Activated naive CD4-positive, alpha-beta T cell treated with anti-CD3 and anti-CD28 coated beads, Interleukin-2, amount 50 U/mL, for 24 hours (primary cell): ENCODE measurements at regions not wholly inside any gene's neighbourhood (a gene's known extent, or its start where the extent isn't known, plus 50 kb on each side); places are given as distances from the start of the nearest gene placed in this dataset.

Experiments
- H3K27ac Mint-ChIP-seq: one replicate; pipeline ENCODE4 v1.8.0; 2021; ENCODE audit warnings: mild to moderate bottlenecking, mixed read lengths
- H3K27me3 Mint-ChIP-seq: one replicate; pipeline ENCODE4 v1.8.0; 2021; ENCODE audit warnings: mixed read lengths
- H3K36me3 Mint-ChIP-seq: one replicate; pipeline ENCODE4 v1.8.0; 2021; ENCODE audit warnings: mixed read lengths
- H3K4me1 Mint-ChIP-seq: one replicate; pipeline ENCODE4 v1.8.0; 2021; ENCODE audit warnings: mixed read lengths
- H3K4me3 Mint-ChIP-seq: one replicate; pipeline ENCODE4 v1.8.0; 2021; ENCODE audit warnings: mild to moderate bottlenecking, mixed read lengths
- H3K9me3 Mint-ChIP-seq: one replicate; pipeline ENCODE4 v1.8.0; 2021; ENCODE audit warnings: mixed read lengths

GRCh38 chr18:71443706-71444480, 1100.2 kb downstream of the CBLN2 start:
- no peak overlapping the region for H3K27ac Mint-ChIP-seq

GRCh38 chr18:71442731-71443141, 1101.4 kb downstream of the CBLN2 start:
- no peak overlapping the region for H3K4me3 Mint-ChIP-seq
- peaks cover 1% of the 10 kb centered on the region for H3K27me3 Mint-ChIP-seq
- peaks cover 9% of the 10 kb centered on the region for H3K9me3 Mint-ChIP-seq
- H3K4me1 Mint-ChIP-seq, result no peaks in the 10 kb centered on the region
- no peak overlapping the region for H3K27ac Mint-ChIP-seq
- H3K36me3 Mint-ChIP-seq, result no peaks in the 10 kb centered on the region

More at GRCh38 chr18:71443706-71444480, 1100.2 kb downstream of the CBLN2 start:
- H3K9me3 Mint-ChIP-seq, result peaks cover 9% of the 10 kb centered on the region
- no peaks in the 10 kb centered on the region for H3K36me3 Mint-ChIP-seq
- H3K4me1 Mint-ChIP-seq, result no peaks in the 10 kb centered on the region
- no peaks in the 10 kb centered on the region for H3K27me3 Mint-ChIP-seq
- H3K4me3 Mint-ChIP-seq, result no peak overlapping the region

- H3K4me1 Mint-ChIP-seq, result no peaks in the 10 kb centered on the region
- no peak overlapping the region for H3K4me3 Mint-ChIP-seq
- H3K36me3 Mint-ChIP-seq, result no peaks in the 10 kb centered on the region
- H3K27me3 Mint-ChIP-seq, result peaks cover 1% of the 10 kb centered on the region
- peaks cover 6% of the 10 kb centered on the region for H3K9me3 Mint-ChIP-seq
- no peak overlapping the region for H3K27ac Mint-ChIP-seq
Measured at GRCh38 chr18:71441156-71441555, 1103.0 kb downstream of the CBLN2 start.

DNA sequence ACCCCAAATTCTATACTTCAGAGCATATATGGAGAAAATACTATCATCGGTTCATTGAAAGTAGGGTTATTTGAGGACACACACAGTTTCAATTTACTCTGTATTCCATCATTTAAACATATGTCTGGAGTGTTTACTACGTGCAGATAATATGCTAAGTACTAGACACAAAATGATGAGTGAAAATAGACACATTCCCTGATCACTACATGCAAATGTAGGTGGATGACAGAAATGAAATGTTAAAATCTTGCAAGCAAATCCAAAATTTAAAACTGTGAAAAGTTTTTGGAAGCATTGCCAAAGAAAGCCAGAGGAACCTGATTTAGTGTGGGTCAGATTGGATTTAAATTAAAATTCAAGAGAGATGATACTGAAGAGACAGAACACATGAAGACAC, 1106.6 kb downstream of the CBLN2 start:
- no peak overlapping the region for H3K4me3 Mint-ChIP-seq
- peaks cover 1% of the 10 kb centered on the region for H3K27me3 Mint-ChIP-seq
- H3K36me3 Mint-ChIP-seq, result no peaks in the 10 kb centered on the region
- no peaks in the 10 kb centered on the region for H3K9me3 Mint-ChIP-seq
- no peak overlapping the region for H3K27ac Mint-ChIP-seq
- H3K4me1 Mint-ChIP-seq, result no peaks in the 10 kb centered on the region

DNA sequence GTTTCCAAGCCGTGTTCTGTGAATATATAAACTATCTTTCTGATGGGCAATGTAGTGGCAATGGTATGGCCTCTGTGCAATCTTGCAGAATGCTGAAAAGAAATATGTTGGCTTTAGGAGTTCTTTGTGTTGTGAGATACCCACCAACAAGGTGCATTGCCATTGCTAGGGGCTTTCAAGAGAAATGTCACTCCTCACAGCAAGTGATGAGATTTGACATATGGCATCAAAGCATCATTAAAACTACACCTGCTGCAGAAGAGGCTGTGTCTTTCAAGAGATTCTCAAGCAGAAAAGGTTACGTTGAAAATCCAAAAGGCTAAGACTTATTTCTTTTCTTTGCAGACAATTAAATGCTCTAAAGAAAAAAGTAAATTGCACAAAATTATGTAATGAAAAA, 1110.8 kb downstream of the CBLN2 start:
- Mint-ChIP-seq H3K36me3 (no peaks in the 10 kb centered on the region), H3K4me1 (peaks cover 4% of the 10 kb centered on the region), H3K27me3 (no peaks in the 10 kb centered on the region), H3K27ac (no peak overlapping the region), H3K9me3 (no peaks in the 10 kb centered on the region), H3K4me3 (no peak overlapping the region)

DNA sequence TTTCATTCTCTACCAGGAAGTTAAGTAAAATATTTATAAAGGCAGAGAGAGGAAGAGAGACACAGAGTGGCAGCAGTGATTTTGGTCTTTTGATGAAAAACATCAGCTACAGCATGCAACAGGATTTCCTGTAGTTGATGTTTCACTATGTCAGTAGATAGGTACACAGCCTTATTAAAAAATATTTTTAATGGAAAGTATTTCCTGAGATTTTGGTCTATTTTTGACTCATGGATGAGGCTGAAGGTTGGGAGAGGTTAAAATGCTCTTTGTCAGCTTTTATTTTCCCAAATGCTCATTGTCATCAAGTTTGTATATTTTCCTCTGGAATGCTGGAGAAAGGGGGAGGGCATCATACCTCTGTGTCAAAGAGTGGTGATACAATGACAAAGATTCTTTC, 1112.5 kb downstream of the CBLN2 start:
- no peak overlapping the region for H3K27ac Mint-ChIP-seq
- H3K9me3 Mint-ChIP-seq, result no peaks in the 10 kb centered on the region
- H3K36me3 Mint-ChIP-seq, result no peaks in the 10 kb centered on the region
- H3K27me3 Mint-ChIP-seq, result no peaks in the 10 kb centered on the region
- no peak overlapping the region for H3K4me3 Mint-ChIP-seq
- peaks cover 4% of the 10 kb centered on the region for H3K4me1 Mint-ChIP-seq

DNA sequence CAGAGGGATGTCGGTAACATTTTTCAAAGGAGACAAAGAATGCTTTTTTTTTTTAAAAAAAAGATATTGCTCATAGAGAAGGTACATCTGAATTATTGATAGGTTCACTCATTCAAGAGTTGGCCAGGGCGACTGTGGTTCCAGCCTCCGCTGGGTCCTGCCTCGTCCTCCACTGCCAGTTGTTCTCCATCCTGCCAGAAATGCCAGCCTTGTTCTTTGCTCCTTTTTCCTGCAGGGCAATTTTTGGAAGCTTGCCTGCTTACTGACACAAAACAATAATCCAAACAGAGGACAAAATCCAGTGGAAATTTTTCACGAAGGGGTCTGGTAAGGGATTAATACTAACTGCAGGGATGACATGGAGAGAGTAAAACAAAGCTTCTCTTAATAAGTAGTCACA, 1113.0 kb downstream of the CBLN2 start:
- no peak overlapping the region for H3K4me3 Mint-ChIP-seq
- H3K9me3 Mint-ChIP-seq, result no peaks in the 10 kb centered on the region
- no peak overlapping the region for H3K27ac Mint-ChIP-seq
- peaks cover 4% of the 10 kb centered on the region for H3K4me1 Mint-ChIP-seq
- no peaks in the 10 kb centered on the region for H3K27me3 Mint-ChIP-seq
- no peaks in the 10 kb centered on the region for H3K36me3 Mint-ChIP-seq

GRCh38 chr18:71426441-71426840, 1117.7 kb downstream of the CBLN2 start:
- H3K36me3 Mint-ChIP-seq, result no peaks in the 10 kb centered on the region

DNA sequence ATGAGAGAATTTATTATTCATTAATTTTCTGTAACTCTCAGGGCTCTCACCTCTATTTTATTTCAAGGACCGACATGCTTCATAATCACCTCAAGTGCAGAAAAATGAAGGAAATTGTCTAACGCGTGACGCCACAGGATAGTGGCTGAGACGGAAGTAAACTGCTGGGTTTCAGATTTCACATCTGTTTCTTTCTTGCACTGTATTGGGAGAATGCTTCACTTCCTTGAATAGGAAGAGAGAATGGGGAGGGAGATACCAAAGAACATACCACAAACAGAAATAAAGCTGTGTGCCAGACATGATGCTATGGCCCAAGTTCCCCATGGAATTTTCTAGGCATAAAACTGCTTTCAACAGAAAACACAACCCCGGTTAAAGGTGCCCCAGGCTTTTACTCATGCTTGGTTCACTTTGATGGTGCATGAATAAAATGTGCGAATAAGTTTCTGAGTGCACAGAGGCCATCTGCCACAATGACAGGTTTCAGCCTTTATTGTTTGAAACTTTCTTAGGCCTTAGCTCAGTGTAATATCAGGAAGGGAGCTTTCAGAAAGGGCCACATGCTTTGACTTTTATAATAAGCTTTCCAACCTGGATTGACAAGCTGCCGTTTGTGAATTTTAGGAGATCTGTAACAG, 1116.4 kb downstream of the SOCS6 start:
- Mint-ChIP-seq H3K36me3 (no peaks in the 10 kb centered on the region), H3K4me3 (no peak overlapping the region), H3K27ac (no peak overlapping the region)

More at GRCh38 chr18:71426441-71426840, 1117.7 kb downstream of the CBLN2 start:
- Mint-ChIP-seq H3K4me3 (no peak overlapping the region), H3K9me3 (no peaks in the 10 kb centered on the region), H3K27me3 (no peaks in the 10 kb centered on the region), H3K4me1 (peaks cover 2% of the 10 kb centered on the region), H3K27ac (no peak overlapping the region)

GRCh38 chr18:71403501-71403900, 1114.7 kb downstream of the SOCS6 start:
- Mint-ChIP-seq H3K27ac (no peak overlapping the region), H3K4me3 (no peak overlapping the region), H3K36me3 (no peaks in the 10 kb centered on the region), H3K27me3 (no peaks in the 10 kb centered on the region), H3K4me1 (no peaks in the 10 kb centered on the region), H3K9me3 (no peaks in the 10 kb centered on the region)

More for the DNA sequence above, 1116.4 kb downstream of the SOCS6 start:
- no peaks in the 10 kb centered on the region for H3K4me1 Mint-ChIP-seq
- no peaks in the 10 kb centered on the region for H3K27me3 Mint-ChIP-seq
- H3K9me3 Mint-ChIP-seq, result no peaks in the 10 kb centered on the region

DNA sequence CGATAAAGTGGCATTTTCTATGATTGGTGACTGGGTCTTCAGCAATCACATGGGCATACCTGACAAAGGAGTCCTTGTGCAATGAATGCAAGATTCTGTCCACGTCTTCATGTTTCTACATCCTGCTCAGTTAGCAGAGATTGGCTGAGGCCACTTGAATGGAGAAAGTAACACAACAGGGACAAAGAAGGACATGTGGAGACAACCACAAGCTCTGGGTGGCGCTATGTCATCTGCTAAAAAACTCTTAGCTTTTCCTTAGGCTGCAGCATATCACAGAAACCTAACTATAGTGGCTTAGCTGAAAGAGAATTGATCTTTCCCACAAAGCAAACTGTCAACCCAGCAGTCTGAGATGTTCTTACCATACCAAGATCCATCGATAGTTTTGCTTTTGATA, 1109.7 kb downstream of the SOCS6 start:
- no peaks in the 10 kb centered on the region for H3K36me3 Mint-ChIP-seq
- no peak overlapping the region for H3K4me3 Mint-ChIP-seq
- H3K4me1 Mint-ChIP-seq, result no peaks in the 10 kb centered on the region
- H3K9me3 Mint-ChIP-seq, result no peaks in the 10 kb centered on the region
- no peaks in the 10 kb centered on the region for H3K27me3 Mint-ChIP-seq
- H3K27ac Mint-ChIP-seq, result no peak overlapping the region

- Mint-ChIP-seq H3K4me1 (no peaks in the 10 kb centered on the region), H3K9me3 (no peaks in the 10 kb centered on the region)
Measured at GRCh38 chr18:71388148-71388547, 1099.3 kb downstream of the SOCS6 start.

DNA sequence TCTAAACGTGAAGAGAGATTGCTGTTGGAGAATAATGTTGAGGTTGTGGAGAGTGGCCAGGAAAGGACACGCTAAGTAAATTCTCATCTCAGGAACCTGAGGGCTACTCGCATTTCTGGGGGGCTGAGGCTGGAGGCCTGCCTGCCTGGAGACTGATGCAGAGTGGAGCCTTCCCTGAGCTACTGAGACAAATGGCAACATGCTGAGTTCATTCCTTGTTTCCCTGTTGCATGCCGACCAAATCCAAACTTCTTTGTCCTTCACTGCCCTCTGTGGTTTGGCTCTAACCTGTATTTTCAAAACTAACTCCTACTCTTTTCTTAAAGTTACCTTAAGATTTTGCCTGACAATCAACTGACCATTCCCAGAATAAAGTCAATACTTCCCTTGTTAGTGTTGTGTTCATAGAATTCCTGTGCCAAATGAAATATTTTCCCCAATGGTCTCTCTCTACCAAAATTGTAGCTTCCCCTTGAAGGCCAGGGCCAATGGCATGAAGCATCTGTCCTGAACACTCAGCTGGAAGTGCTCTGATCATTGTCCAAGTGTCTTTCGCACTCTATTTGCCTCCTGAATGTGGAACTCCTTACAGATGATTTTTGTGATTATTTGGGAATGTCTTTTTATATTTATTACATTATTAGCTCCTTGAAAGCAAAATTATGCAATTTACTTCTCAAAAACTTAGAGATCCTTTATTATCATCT, 1085.6 kb downstream of the SOCS6 start:
- Mint-ChIP-seq H3K27ac (no peak overlapping the region), H3K4me1 (no peaks in the 10 kb centered on the region), H3K9me3 (no peaks in the 10 kb centered on the region), H3K4me3 (no peak overlapping the region), H3K27me3 (no peaks in the 10 kb centered on the region), H3K36me3 (no peaks in the 10 kb centered on the region)

More at GRCh38 chr18:71388148-71388547, 1099.3 kb downstream of the SOCS6 start:
- Mint-ChIP-seq H3K27ac (no peak overlapping the region), H3K36me3 (no peaks in the 10 kb centered on the region), H3K4me3 (no peak overlapping the region), H3K27me3 (no peaks in the 10 kb centered on the region)

GRCh38 chr18:71371951-71372605, 1083.2 kb downstream of the SOCS6 start:
- Mint-ChIP-seq H3K9me3 (peaks cover 7% of the 10 kb centered on the region), H3K4me3 (no peak overlapping the region), H3K27me3 (no peaks in the 10 kb centered on the region), H3K36me3 (no peaks in the 10 kb centered on the region), H3K27ac (no peak overlapping the region), H3K4me1 (no peaks in the 10 kb centered on the region)

GRCh38 chr18:71370671-71371445, 1082.0 kb downstream of the SOCS6 start:
- H3K36me3 Mint-ChIP-seq, result no peaks in the 10 kb centered on the region
- no peak overlapping the region for H3K4me3 Mint-ChIP-seq
- no peak overlapping the region for H3K27ac Mint-ChIP-seq
- H3K27me3 Mint-ChIP-seq, result no peaks in the 10 kb centered on the region
- no peaks in the 10 kb centered on the region for H3K4me1 Mint-ChIP-seq
- H3K9me3 Mint-ChIP-seq, result peaks cover 16% of the 10 kb centered on the region
